ENCODE measurements at regions not wholly inside any gene's neighbourhood (a gene's known extent, or its start where the extent isn't known, plus 50 kb on each side); places are given as distances from the start of the nearest gene placed in this dataset.

- CTCF ChIA-PET, result no interaction called here
- H3K4me3 ChIP-seq, result no peak overlapping the region
- no peaks in the 10 kb centered on the region for H3K4me1 ChIP-seq (replicated peaks; ENCODE audit: insufficient read depth)
- no peaks in the 10 kb centered on the region for H3K79me2 ChIP-seq (ENCODE audit: low read depth)
- TF ChIP-seq EZH2 (IDR thresholded peaks at IDR 0.05; ENCODE audit: low read depth) (no peak), CTCF (conservative IDR thresholded peaks at IDR 0.05) (no peak)
- H2AFZ ChIP-seq, result no peak overlapping the region
- H3K9me2 ChIP-seq (ENCODE audit: insufficient read depth), result no peaks in the 10 kb centered on the region
- no TSS peak for BruUV-seq (replicated peaks)
- intact Hi-C loops (cut with micrococcal nuclease; ENCODE audit: unreplicated experiment), result no loop called here
- no peaks in the 10 kb centered on the region for H3F3A ChIP-seq (ENCODE audit: insufficient read depth, low read depth)
- H3K27me3 ChIP-seq (ENCODE audit: insufficient read depth, low read depth), result peaks cover 4% of the 10 kb centered on the region; the same call in 1 of the 2 replicates
- no peaks in the 10 kb centered on the region for H3K36me3 ChIP-seq (ENCODE audit: low read depth)
- H4K20me1 ChIP-seq (ENCODE audit: insufficient read depth), result no peaks in the 10 kb centered on the region
- POLR2A ChIA-PET (ENCODE audit: unreplicated experiment), result interaction anchor here (0.7 kb wide), 1 partner anchor 440 kb away, joined by 5 read pairs; no protein-coding TSS in a partner anchor
- no peak overlapping the region for H3K4me2 ChIP-seq
- H3K9me3 ChIP-seq (ENCODE audit: insufficient read depth, low read depth), result no peaks in the 10 kb centered on the region
- H3K27ac ChIP-seq, result no peak overlapping the region
- no peak for DNase-seq
Observed at GRCh38 chr15:72923289-72923688, 129.0 kb upstream of the NEO1 start.

- POLR2A ChIA-PET (ENCODE audit: unreplicated experiment), result interaction anchor here (0.6 kb wide), 1 partner anchor 1307 kb away, joined by 3 read pairs; no protein-coding TSS in a partner anchor
- no peaks in the 10 kb centered on the region for H3F3A ChIP-seq (ENCODE audit: insufficient read depth, low read depth)
- no TSS peak for BruUV-seq (replicated peaks)
Observed at GRCh38 chr15:72920551-72920950, 131.7 kb upstream of the NEO1 start.

GRCh38 chr15:72919936-72920465 lies 132.3 kb upstream of the NEO1 start:
- Histone ChIP-seq H3K4me2 (no peak overlapping the region), H3K36me3 (ENCODE audit: low read depth) (no peaks in the 10 kb centered on the region), H3K27me3 (ENCODE audit: insufficient read depth, low read depth) (no peaks in the 10 kb centered on the region), H3K4me3 (no peak overlapping the region), H3K79me2 (ENCODE audit: low read depth) (no peaks in the 10 kb centered on the region), H3K9me2 (ENCODE audit: insufficient read depth) (no peaks in the 10 kb centered on the region), H3F3A (ENCODE audit: insufficient read depth, low read depth) (no peaks in the 10 kb centered on the region), H3K4me1 (replicated peaks; ENCODE audit: insufficient read depth) (no peaks in the 10 kb centered on the region), H2AFZ (no peak overlapping the region), H3K9me3 (ENCODE audit: insufficient read depth, low read depth) (no peaks in the 10 kb centered on the region), H3K27ac (no peak overlapping the region), H4K20me1 (ENCODE audit: insufficient read depth) (no peaks in the 10 kb centered on the region)
- intact Hi-C loops (cut with micrococcal nuclease; ENCODE audit: unreplicated experiment), result no loop called here
- no peak for DNase-seq
- TF ChIP-seq CTCF (conservative IDR thresholded peaks at IDR 0.05), result no peak
- TF ChIP-seq EZH2 (IDR thresholded peaks at IDR 0.05; ENCODE audit: low read depth), result no peak
- CTCF ChIA-PET, result no interaction called here
- POLR2A ChIA-PET (ENCODE audit: unreplicated experiment), result no interaction called here
- BruUV-seq (replicated peaks), result no TSS peak

More at GRCh38 chr15:72920551-72920950, 131.7 kb upstream of the NEO1 start:
- Histone ChIP-seq H3K9me3 (ENCODE audit: insufficient read depth, low read depth) (no peaks in the 10 kb centered on the region), H3K4me2 (no peak overlapping the region), H3K27ac (no peak overlapping the region), H3K36me3 (ENCODE audit: low read depth) (no peaks in the 10 kb centered on the region), H4K20me1 (ENCODE audit: insufficient read depth) (no peaks in the 10 kb centered on the region), H3K9me2 (ENCODE audit: insufficient read depth) (no peaks in the 10 kb centered on the region), H3K4me1 (replicated peaks; ENCODE audit: insufficient read depth) (no peaks in the 10 kb centered on the region), H3K79me2 (ENCODE audit: low read depth) (no peaks in the 10 kb centered on the region), H3K27me3 (ENCODE audit: insufficient read depth, low read depth) (no peaks in the 10 kb centered on the region), H3K4me3 (no peak overlapping the region), H2AFZ (no peak overlapping the region)
- CTCF ChIA-PET, result no interaction called here
- no peak for DNase-seq
- intact Hi-C loops (cut with micrococcal nuclease; ENCODE audit: unreplicated experiment), result no loop called here
- TF ChIP-seq CTCF (conservative IDR thresholded peaks at IDR 0.05), result no peak
- TF ChIP-seq EZH2 (IDR thresholded peaks at IDR 0.05; ENCODE audit: low read depth), result no peak
